Thyroid gland (tissue), 4 donors: ENCODE measurements at regions not wholly inside any gene's neighbourhood (a gene's known extent, or its start where the extent isn't known, plus 50 kb on each side); places are given as distances from the start of the nearest gene placed in this dataset.

Experiments used
- POLR2A ChIP-seq, 2 donors: fragments of 450-650 bp; IDR thresholded peaks; one replicate each; pipeline ENCODE4 v1.6.1; 2017; ENCODE audit warnings: antibody characterized with exemption in 2 of 2, mild to moderate bottlenecking in 2 of 2, moderate library complexity in 1 of 2
- TF ChIP-seq, protein P1 (sequence below), 6 experiments: fragments of 200-600 bp in 3 of 6; fragments of 450-650 bp in 3 of 6; sonication (generic) in 3 of 6; IDR thresholded peaks; one replicate each; pipeline ENCODE4 v1.5.1; 2016 to 2019; ENCODE audit warnings: antibody characterized with exemption in 6 of 6, mild to moderate bottlenecking in 2 of 6, inconsistent platforms in 1 of 6, moderate library complexity in 1 of 6

DNA sequence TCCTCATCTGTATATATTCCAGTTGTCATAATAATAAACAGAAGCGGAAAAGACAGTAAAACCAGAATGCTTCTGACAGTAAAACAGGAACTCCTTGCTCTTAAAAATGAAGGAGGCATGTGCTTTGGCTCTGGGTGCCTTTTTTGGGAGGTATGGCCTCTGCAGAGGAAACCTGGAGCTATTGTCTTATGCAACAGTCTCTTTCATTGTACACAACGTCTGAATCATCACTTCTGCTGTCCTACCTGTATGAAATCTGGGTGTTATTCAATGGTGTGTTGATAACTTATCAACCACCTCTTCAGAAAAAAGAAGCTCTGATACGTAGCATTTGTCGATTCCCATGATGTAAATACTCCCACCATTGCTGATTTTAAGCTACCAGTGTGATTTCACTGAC lies 64.8 kb downstream of the CDCA7 start:
- TF ChIP-seq, protein P1, sequence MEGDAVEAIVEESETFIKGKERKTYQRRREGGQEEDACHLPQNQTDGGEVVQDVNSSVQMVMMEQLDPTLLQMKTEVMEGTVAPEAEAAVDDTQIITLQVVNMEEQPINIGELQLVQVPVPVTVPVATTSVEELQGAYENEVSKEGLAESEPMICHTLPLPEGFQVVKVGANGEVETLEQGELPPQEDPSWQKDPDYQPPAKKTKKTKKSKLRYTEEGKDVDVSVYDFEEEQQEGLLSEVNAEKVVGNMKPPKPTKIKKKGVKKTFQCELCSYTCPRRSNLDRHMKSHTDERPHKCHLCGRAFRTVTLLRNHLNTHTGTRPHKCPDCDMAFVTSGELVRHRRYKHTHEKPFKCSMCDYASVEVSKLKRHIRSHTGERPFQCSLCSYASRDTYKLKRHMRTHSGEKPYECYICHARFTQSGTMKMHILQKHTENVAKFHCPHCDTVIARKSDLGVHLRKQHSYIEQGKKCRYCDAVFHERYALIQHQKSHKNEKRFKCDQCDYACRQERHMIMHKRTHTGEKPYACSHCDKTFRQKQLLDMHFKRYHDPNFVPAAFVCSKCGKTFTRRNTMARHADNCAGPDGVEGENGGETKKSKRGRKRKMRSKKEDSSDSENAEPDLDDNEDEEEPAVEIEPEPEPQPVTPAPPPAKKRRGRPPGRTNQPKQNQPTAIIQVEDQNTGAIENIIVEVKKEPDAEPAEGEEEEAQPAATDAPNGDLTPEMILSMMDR (IDR thresholded peaks at IDR 0.05) = no peak
- no peak for TF ChIP-seq POLR2A (IDR thresholded peaks at IDR 0.05)
